ENCODE measurements at regions not wholly inside any gene's neighbourhood (a gene's known extent, or its start where the extent isn't known, plus 50 kb on each side); places are given as distances from the start of the nearest gene placed in this dataset.

- TF ChIP-seq SUZ12 (IDR thresholded peaks at IDR 0.05) (no peak), FOXK2 (IDR thresholded peaks at IDR 0.05) (no peak), SP1 (IDR thresholded peaks at IDR 0.05) (no peak), FOXM1 (IDR thresholded peaks at IDR 0.05; ENCODE audit: borderline replicate concordance) (no peak), TARDBP (IDR thresholded peaks at IDR 0.05) (no peak), BHLHE40 (IDR thresholded peaks at IDR 0.05; ENCODE audit: borderline replicate concordance) (no peak), LEF1 (IDR thresholded peaks at IDR 0.05; ENCODE audit: borderline replicate concordance) (no peak), NFRKB (IDR thresholded peaks at IDR 0.05) (no peak), ZNF384 (IDR thresholded peaks at IDR 0.05) (no peak), ARNT (IDR thresholded peaks at IDR 0.05) (no peak), HDGF (IDR thresholded peaks at IDR 0.05; ENCODE audit: borderline replicate concordance) (no peak), PKNOX1 (IDR thresholded peaks at IDR 0.05) (no peak), ELF4 (IDR thresholded peaks at IDR 0.05) (no peak), CTBP1 (IDR thresholded peaks at IDR 0.05; ENCODE audit: borderline replicate concordance) (no peak)
These were observed 200.1 kb downstream of the CLIC5 start for GRCh38 chr6:45815466-45816125.
